ENCODE measurements at regions not wholly inside any gene's neighbourhood (a gene's known extent, or its start where the extent isn't known, plus 50 kb on each side); places are given as distances from the start of the nearest gene placed in this dataset.

- no peak overlapping the region for H2BK5ac ChIP-seq (ENCODE audit: low read depth, low read length, poor library complexity, severe bottlenecking)
- no peak for DNase-seq
- WGBS: 94% methylated on average over 3 of the region's 3 CpGs
Measured at GRCh38 chr4:17163156-17163771, 264.8 kb upstream of the LDB2 start.

GRCh38 chr4:17157304-17157703 is 258.9 kb upstream of the LDB2 start:
- H3K18ac ChIP-seq (ENCODE audit: low read depth in 1 of 2, low read length in 2 of 2): no peak overlapping the region
- peaks cover 16% of the 10 kb centered on the region for H3K9me3 ChIP-seq (ENCODE audit: control insufficient read depth, low read length)
- H3K27ac ChIP-seq (ENCODE audit: low read length, poor library complexity, severe bottlenecking): no peak overlapping the region
- H3K4me2 ChIP-seq (ENCODE audit: low read length, poor library complexity, severe bottlenecking): no peak overlapping the region
- H3K23ac ChIP-seq (ENCODE audit: low read length in 2 of 2): no peak overlapping the region
- no peak overlapping the region for H4K8ac ChIP-seq (ENCODE audit: low read length)
- no peak overlapping the region for H3K14ac ChIP-seq (ENCODE audit: low read length in 2 of 2)
- 97% methylated on average over 3 of the region's 4 CpGs for WGBS
- no peaks in the 10 kb centered on the region for H3K79me1 ChIP-seq (replicated peaks; ENCODE audit: low read length, poor library complexity, severe bottlenecking)
- no peak overlapping the region for H2BK15ac ChIP-seq (ENCODE audit: low read depth, poor library complexity, severe bottlenecking)
- no peak overlapping the region for H2AFZ ChIP-seq (ENCODE audit: low read depth, low read length)
- no peak overlapping the region for H2BK5ac ChIP-seq (ENCODE audit: low read depth, low read length, poor library complexity, severe bottlenecking)
- H3K9ac ChIP-seq (ENCODE audit: low read length): no peak overlapping the region
- no peak overlapping the region for H2BK120ac ChIP-seq (ENCODE audit: low read depth, low read length)
- H3K4me1 ChIP-seq (ENCODE audit: control insufficient read depth, insufficient read depth, low read depth, low read length): no peaks in the 10 kb centered on the region
- H4K91ac ChIP-seq (ENCODE audit: low read length): no peak overlapping the region
- no peaks in the 10 kb centered on the region for H3K27me3 ChIP-seq (ENCODE audit: control insufficient read depth in 1 of 2, insufficient read depth in 1 of 2, low read length in 2 of 2)
- no peak for DNase-seq
- no peak overlapping the region for H3K4me3 ChIP-seq (ENCODE audit: insufficient read depth in 1 of 2, low read depth in 1 of 2, low read length in 2 of 2)
- H2AK5ac ChIP-seq (ENCODE audit: low read length, severe bottlenecking): no peak overlapping the region
- no peak overlapping the region for H2BK12ac ChIP-seq (ENCODE audit: low read length in 2 of 2)
- H3K4ac ChIP-seq (ENCODE audit: low read depth in 1 of 2, low read length in 2 of 2): no peak overlapping the region
- H3K36me3 ChIP-seq (ENCODE audit: control insufficient read depth in 1 of 2, insufficient read depth in 2 of 2, low read depth in 1 of 2, low read length in 2 of 2): no peaks in the 10 kb centered on the region

More at GRCh38 chr4:17163156-17163771, 264.8 kb upstream of the LDB2 start:
- H3K23ac ChIP-seq (ENCODE audit: low read length in 2 of 2): no peak overlapping the region
- no peak overlapping the region for H3K27ac ChIP-seq (ENCODE audit: low read length, poor library complexity, severe bottlenecking)
- peak overlapping the region; percentile 34 for H2BK120ac ChIP-seq (ENCODE audit: low read depth, low read length)
- no peak overlapping the region for H3K4me2 ChIP-seq (ENCODE audit: low read length, poor library complexity, severe bottlenecking)
- H3K36me3 ChIP-seq (ENCODE audit: control insufficient read depth in 1 of 2, insufficient read depth in 2 of 2, low read depth in 1 of 2, low read length in 2 of 2): no peaks in the 10 kb centered on the region
- H3K14ac ChIP-seq (ENCODE audit: low read length in 2 of 2): no peak overlapping the region
- H3K4me1 ChIP-seq (ENCODE audit: control insufficient read depth, insufficient read depth, low read depth, low read length): no peaks in the 10 kb centered on the region
- H3K4ac ChIP-seq (ENCODE audit: low read depth in 1 of 2, low read length in 2 of 2): no peak overlapping the region
- no peak overlapping the region for H2BK15ac ChIP-seq (ENCODE audit: low read depth, poor library complexity, severe bottlenecking)
- peak overlapping the region; percentile 74 for H3K9ac ChIP-seq (ENCODE audit: low read length)
- no peak overlapping the region for H3K4me3 ChIP-seq (ENCODE audit: insufficient read depth in 1 of 2, low read depth in 1 of 2, low read length in 2 of 2)
- H2AK5ac ChIP-seq (ENCODE audit: low read length, severe bottlenecking): no peak overlapping the region
- peak overlapping the region; percentile 15 for H4K8ac ChIP-seq (ENCODE audit: low read length)
- no peak overlapping the region for H3K18ac ChIP-seq (ENCODE audit: low read depth in 1 of 2, low read length in 2 of 2)
- H2AFZ ChIP-seq (ENCODE audit: low read depth, low read length): no peak overlapping the region
- H3K27me3 ChIP-seq (ENCODE audit: control insufficient read depth in 1 of 2, insufficient read depth in 1 of 2, low read length in 2 of 2): no peaks in the 10 kb centered on the region
- peaks cover 18% of the 10 kb centered on the region for H3K9me3 ChIP-seq (ENCODE audit: control insufficient read depth, low read length)
- peak overlapping the region in 1 of 2 experiments; percentile 63 for H2BK12ac ChIP-seq (ENCODE audit: low read length in 2 of 2)
- no peaks in the 10 kb centered on the region for H3K79me1 ChIP-seq (replicated peaks; ENCODE audit: low read length, poor library complexity, severe bottlenecking)
- no peak overlapping the region for H4K91ac ChIP-seq (ENCODE audit: low read length)

GRCh38 chr4:17155486-17155885 is 257.0 kb upstream of the LDB2 start:
- Histone ChIP-seq H4K91ac (ENCODE audit: low read length) (no peak overlapping the region), H3K9me3 (ENCODE audit: control insufficient read depth, low read length) (peaks cover 5% of the 10 kb centered on the region), H4K8ac (ENCODE audit: low read length) (no peak overlapping the region), H3K36me3 (ENCODE audit: control insufficient read depth in 1 of 2, insufficient read depth in 2 of 2, low read depth in 1 of 2, low read length in 2 of 2) (no peaks in the 10 kb centered on the region), H3K4me1 (ENCODE audit: control insufficient read depth, insufficient read depth, low read depth, low read length) (no peaks in the 10 kb centered on the region), H2BK120ac (ENCODE audit: low read depth, low read length) (no peak overlapping the region), H3K4me2 (ENCODE audit: low read length, poor library complexity, severe bottlenecking) (no peak overlapping the region), H3K4me3 (ENCODE audit: insufficient read depth in 1 of 2, low read depth in 1 of 2, low read length in 2 of 2) (no peak overlapping the region), H2AFZ (ENCODE audit: low read depth, low read length) (no peak overlapping the region), H3K27ac (ENCODE audit: low read length, poor library complexity, severe bottlenecking) (no peak overlapping the region), H2BK12ac (ENCODE audit: low read length in 2 of 2) (no peak overlapping the region), H3K9ac (ENCODE audit: low read length) (peak overlapping the region; percentile 50), H2AK5ac (ENCODE audit: low read length, severe bottlenecking) (no peak overlapping the region), H2BK5ac (ENCODE audit: low read depth, low read length, poor library complexity, severe bottlenecking) (no peak overlapping the region), H3K4ac (ENCODE audit: low read depth in 1 of 2, low read length in 2 of 2) (no peak overlapping the region), H3K18ac (ENCODE audit: low read depth in 1 of 2, low read length in 2 of 2) (no peak overlapping the region), H3K79me1 (replicated peaks; ENCODE audit: low read length, poor library complexity, severe bottlenecking) (no peaks in the 10 kb centered on the region), H2BK15ac (ENCODE audit: low read depth, poor library complexity, severe bottlenecking) (no peak overlapping the region), H3K14ac (ENCODE audit: low read length in 2 of 2) (no peak overlapping the region), H3K23ac (ENCODE audit: low read length in 2 of 2) (no peak overlapping the region), H3K27me3 (ENCODE audit: control insufficient read depth in 1 of 2, insufficient read depth in 1 of 2, low read length in 2 of 2) (no peaks in the 10 kb centered on the region)
- no peak for DNase-seq

GRCh38 chr4:17153572-17153971 is 255.1 kb upstream of the LDB2 start:
- Histone ChIP-seq H4K8ac (ENCODE audit: low read length) (no peak overlapping the region), H2BK120ac (ENCODE audit: low read depth, low read length) (no peak overlapping the region), H3K23ac (ENCODE audit: low read length in 2 of 2) (no peak overlapping the region), H2AK5ac (ENCODE audit: low read length, severe bottlenecking) (no peak overlapping the region), H3K14ac (ENCODE audit: low read length in 2 of 2) (no peak overlapping the region), H4K91ac (ENCODE audit: low read length) (no peak overlapping the region), H2BK12ac (ENCODE audit: low read length in 2 of 2) (no peak overlapping the region), H3K4me3 (ENCODE audit: insufficient read depth in 1 of 2, low read depth in 1 of 2, low read length in 2 of 2) (no peak overlapping the region), H3K4me1 (ENCODE audit: control insufficient read depth, insufficient read depth, low read depth, low read length) (no peaks in the 10 kb centered on the region), H3K27ac (ENCODE audit: low read length, poor library complexity, severe bottlenecking) (no peak overlapping the region), H3K27me3 (ENCODE audit: control insufficient read depth in 1 of 2, insufficient read depth in 1 of 2, low read length in 2 of 2) (no peaks in the 10 kb centered on the region), H2AFZ (ENCODE audit: low read depth, low read length) (no peak overlapping the region), H3K36me3 (ENCODE audit: control insufficient read depth in 1 of 2, insufficient read depth in 2 of 2, low read depth in 1 of 2, low read length in 2 of 2) (no peaks in the 10 kb centered on the region), H3K9me3 (ENCODE audit: control insufficient read depth, low read length) (no peaks in the 10 kb centered on the region), H3K18ac (ENCODE audit: low read depth in 1 of 2, low read length in 2 of 2) (no peak overlapping the region), H2BK5ac (ENCODE audit: low read depth, low read length, poor library complexity, severe bottlenecking) (no peak overlapping the region), H3K4ac (ENCODE audit: low read depth in 1 of 2, low read length in 2 of 2) (no peak overlapping the region), H3K9ac (ENCODE audit: low read length) (no peak overlapping the region), H2BK15ac (ENCODE audit: low read depth, poor library complexity, severe bottlenecking) (no peak overlapping the region), H3K79me1 (replicated peaks; ENCODE audit: low read length, poor library complexity, severe bottlenecking) (no peaks in the 10 kb centered on the region), H3K4me2 (ENCODE audit: low read length, poor library complexity, severe bottlenecking) (no peak overlapping the region)
- no peak for DNase-seq
- WGBS: 93% methylated on average over 6 of the region's 6 CpGs

All from mesenchymal stem cell (in vitro differentiated cells and primary cell).